ENCODE measurements at regions not wholly inside any gene's neighbourhood (a gene's known extent, or its start where the extent isn't known, plus 50 kb on each side); places are given as distances from the start of the nearest gene placed in this dataset.

- POLR2A ChIA-PET = no interaction called here
- Histone ChIP-seq H3K9me3 (ENCODE audit: control insufficient read depth, insufficient read depth, low read depth, low read length) (no peaks in the 10 kb centered on the region), H3K36me3 (ENCODE audit: control insufficient read depth in 2 of 2, insufficient read depth in 1 of 2, low read length in 2 of 2) (no peaks in the 10 kb centered on the region), H3K27ac (ENCODE audit: extremely low read depth, low read depth, low read length) (no peak overlapping the region), H3K4me1 (ENCODE audit: control insufficient read depth, insufficient read depth, low read length) (peaks cover 13% of the 10 kb centered on the region), H3K4me3 (ENCODE audit: low read depth, low read length) (no peak overlapping the region)
- TF ChIP-seq ZNF704 (tag by site-specific recombination; IDR thresholded peaks at IDR 0.05) (no peak), OSR2 (tag by site-specific recombination; IDR thresholded peaks at IDR 0.05) (no peak), ZNF169 (tag by site-specific recombination; IDR thresholded peaks at IDR 0.05) (no peak), ZNF157 (tag by site-specific recombination; IDR thresholded peaks at IDR 0.05) (no peak), REST (tag by site-specific recombination; IDR thresholded peaks at IDR 0.05) (no peak), HOXA7 (CRISPR knock-in tag; IDR thresholded peaks at IDR 0.05; ENCODE audit: borderline replicate concordance) (no peak), CTCF (tag by site-specific recombination; IDR thresholded peaks at IDR 0.05) (no peak), ZNF529 (tag by site-specific recombination; IDR thresholded peaks at IDR 0.05; ENCODE audit: insufficient replicate concordance) (no peak), ZNF549 (tag by site-specific recombination; IDR thresholded peaks at IDR 0.05) (no peak), TRIM28 (IDR thresholded peaks at IDR 0.05; ENCODE audit: borderline replicate concordance, low read length) (no peak)
- CTCF ChIA-PET = interaction anchor here (0.6 kb wide), 1 partner anchor 29 kb away, joined by 3 read pairs; no protein-coding TSS in a partner anchor
Measured at GRCh38 chr9:95670122-95670521, 153.4 kb upstream of the PTCH1 start.

GRCh38 chr9:95669253-95669652 lies 152.5 kb upstream of the PTCH1 start:
- CTCF ChIA-PET = interaction anchor here (1.0 kb wide), 1 partner anchor 563 kb away, joined by 5 read pairs; no protein-coding TSS in a partner anchor
- POLR2A ChIA-PET = no interaction called here
- no peak overlapping the region for H3K4me3 ChIP-seq (ENCODE audit: low read depth, low read length)
- H3K9me3 ChIP-seq (ENCODE audit: control insufficient read depth, insufficient read depth, low read depth, low read length) = no peaks in the 10 kb centered on the region
- peaks cover 13% of the 10 kb centered on the region for H3K4me1 ChIP-seq (ENCODE audit: control insufficient read depth, insufficient read depth, low read length)
- no peaks in the 10 kb centered on the region for H3K36me3 ChIP-seq (ENCODE audit: control insufficient read depth in 2 of 2, insufficient read depth in 1 of 2, low read length in 2 of 2)
- no peak overlapping the region for H3K27ac ChIP-seq (ENCODE audit: extremely low read depth, low read depth, low read length)
- TF ChIP-seq IKZF3 (tag by site-specific recombination; IDR thresholded peaks at IDR 0.05) (no peak), EGR2 (tag by site-specific recombination; IDR thresholded peaks at IDR 0.05; ENCODE audit: low read depth) (no peak), ZNF248 (tag by site-specific recombination; IDR thresholded peaks at IDR 0.05) (no peak), ZNF280D (tag by site-specific recombination; IDR thresholded peaks at IDR 0.05) (no peak), ZNF423 (tag by site-specific recombination; IDR thresholded peaks at IDR 0.05) (no peak), ZNF394 (tag by site-specific recombination; IDR thresholded peaks at IDR 0.05; ENCODE audit: borderline replicate concordance) (no peak), ZNF37A (tag by site-specific recombination; IDR thresholded peaks at IDR 0.05) (no peak), ZNF202 (tag by site-specific recombination; IDR thresholded peaks at IDR 0.05; ENCODE audit: borderline replicate concordance) (no peak)
